ENCODE measurements at regions not wholly inside any gene's neighbourhood (a gene's known extent, or its start where the extent isn't known, plus 50 kb on each side); places are given as distances from the start of the nearest gene placed in this dataset.

DNA sequence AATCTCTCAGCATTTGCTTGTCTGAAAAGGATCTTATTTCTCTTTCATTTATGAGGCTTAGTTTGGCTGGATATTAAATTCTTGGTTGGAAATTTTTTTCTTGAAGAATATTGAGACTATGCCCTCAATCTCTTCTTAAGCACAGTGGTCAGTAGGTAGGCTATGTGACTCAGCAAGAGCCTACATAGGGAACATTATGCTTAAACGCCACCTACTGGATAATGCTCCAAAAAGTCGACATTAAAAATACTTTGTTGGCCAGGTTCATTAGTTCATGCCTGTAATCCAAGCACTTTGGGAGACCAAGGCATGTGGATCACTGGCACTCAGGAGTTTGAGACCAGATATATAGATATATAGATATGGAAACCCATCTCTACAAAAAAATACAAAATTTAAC lies 678.0 kb upstream of the USP24 start:
- ATAC-seq (peak; percentile 66), FAIRE-seq (peak; percentile 62), DNase-seq (ENCODE audit: low spot score) (peak; percentile 59)
- Histone ChIP-seq H3K4me2 (ENCODE audit: low read depth, low read length) (no peak overlapping the region), H3K4me1 (ENCODE audit: insufficient read depth, low read length) (no peaks in the 10 kb centered on the region; the same call in 1 of the 2 replicates), H4K20me1 (ENCODE audit: insufficient read depth, low read length) (no peaks in the 10 kb centered on the region), H3K9ac (ENCODE audit: insufficient read depth, low read depth, low read length) (no peak overlapping the region), H3K9me3 (ENCODE audit: low read length) (no peaks in the 10 kb centered on the region), H3K4me3 (replicated peaks in 1 of 3; ENCODE audit: insufficient read depth in 1 of 3, low read depth in 2 of 3, low read length in 3 of 3) (no peak overlapping the region), H3K36me3 (replicated peaks in 1 of 2; ENCODE audit: control insufficient read depth in 1 of 2, insufficient read depth in 2 of 2, low read length in 2 of 2) (no peaks in the 10 kb centered on the region), H2AFZ (ENCODE audit: low read length) (no peak overlapping the region), H3K27me3 (ENCODE audit: control insufficient read depth in 1 of 2, insufficient read depth in 2 of 2, low read length in 2 of 2) (no peaks in the 10 kb centered on the region; a peak in 1 of 5 replicates), H3K27ac (ENCODE audit: extremely low read length, insufficient read depth, low read length) (no peak overlapping the region), H3K79me2 (ENCODE audit: insufficient read depth, low read length) (no peaks in the 10 kb centered on the region)
- intact Hi-C loops (cut with micrococcal nuclease; ENCODE audit: unreplicated experiment), result loop anchor here (2.0 kb wide), 3 partner anchors 414 to 604 kb away; no protein-coding TSS in a partner anchor
- WGBS (ENCODE audit: low lambda C conversion rate), result 0% methylated on average over 2 of the region's 2 CpGs
- no TSS peak for BruUV-seq (replicated peaks)
- in situ Hi-C loops (cut with HindIII; ENCODE audit: extremely low pct_ligation_motif_present, low pct_unique_long_range_greater_than_20kb), result loop anchor here (5.0 to 25.0 kb wide), 3 partner anchors 406 to 608 kb away; no protein-coding TSS in a partner anchor
- POLR2A ChIA-PET, result no interaction called here
- CTCF ChIA-PET (ENCODE audit: low intra/inter-chr PET ratio, low total read pairs), result interaction anchor here (1.4 kb wide), 4 partner anchors 191 to 608 kb away, joined by 3 to 5 read pairs (median 4); no protein-coding TSS in a partner anchor
- TF ChIP-seq ZNF24 (IDR thresholded peaks at IDR 0.05) (peak; percentile 44; the same call in 1 of the 2 replicates), ZNF230 (CRISPR knock-in tag; IDR thresholded peaks at IDR 0.05) (peak; percentile 97), ZSCAN12 (CRISPR knock-in tag; IDR thresholded peaks at IDR 0.05) (no peak), STAG1 (CRISPR knock-in tag; IDR thresholded peaks at IDR 0.05) (peak; percentile 75), MIXL1 (CRISPR knock-in tag; IDR thresholded peaks at IDR 0.05) (0 out of 2 replicates have a peak, but pooled peaks have one; percentile 30), RAD21 (CRISPR knock-in tag; IDR thresholded peaks at IDR 0.05) (peak; percentile 36; the same call in 1 of the 2 replicates), NFE2 (CRISPR knock-in tag; IDR thresholded peaks at IDR 0.05) (peak; percentile 48; the same call in 1 of the 2 replicates), SMC3 (IDR thresholded peaks at IDR 0.05; ENCODE audit: low read length) (peak; percentile 68), HMG20B (CRISPR knock-in tag; conservative IDR thresholded peaks at IDR 0.05) (no peak)
- TF ChIP-seq, protein P1, sequence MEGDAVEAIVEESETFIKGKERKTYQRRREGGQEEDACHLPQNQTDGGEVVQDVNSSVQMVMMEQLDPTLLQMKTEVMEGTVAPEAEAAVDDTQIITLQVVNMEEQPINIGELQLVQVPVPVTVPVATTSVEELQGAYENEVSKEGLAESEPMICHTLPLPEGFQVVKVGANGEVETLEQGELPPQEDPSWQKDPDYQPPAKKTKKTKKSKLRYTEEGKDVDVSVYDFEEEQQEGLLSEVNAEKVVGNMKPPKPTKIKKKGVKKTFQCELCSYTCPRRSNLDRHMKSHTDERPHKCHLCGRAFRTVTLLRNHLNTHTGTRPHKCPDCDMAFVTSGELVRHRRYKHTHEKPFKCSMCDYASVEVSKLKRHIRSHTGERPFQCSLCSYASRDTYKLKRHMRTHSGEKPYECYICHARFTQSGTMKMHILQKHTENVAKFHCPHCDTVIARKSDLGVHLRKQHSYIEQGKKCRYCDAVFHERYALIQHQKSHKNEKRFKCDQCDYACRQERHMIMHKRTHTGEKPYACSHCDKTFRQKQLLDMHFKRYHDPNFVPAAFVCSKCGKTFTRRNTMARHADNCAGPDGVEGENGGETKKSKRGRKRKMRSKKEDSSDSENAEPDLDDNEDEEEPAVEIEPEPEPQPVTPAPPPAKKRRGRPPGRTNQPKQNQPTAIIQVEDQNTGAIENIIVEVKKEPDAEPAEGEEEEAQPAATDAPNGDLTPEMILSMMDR (CRISPR knock-in tag; IDR thresholded peaks at IDR 0.05), result peak; percentile 63
